IPS-18a (cell line): ENCODE measurements at regions not wholly inside any gene's neighbourhood (a gene's known extent, or its start where the extent isn't known, plus 50 kb on each side); places are given as distances from the start of the nearest gene placed in this dataset.
"Not testable (repeated sequence)": the region's sequence is repeated elsewhere in the genome, so short reads cannot be mapped to it uniquely, and the experiment has no call there.

ENCODE experiments used
- H3K27ac ChIP-seq: one replicate; pipeline ENCODE4 v1.5.1; 2013; ENCODE audit warnings: low read length
- H3K27me3 ChIP-seq: one replicate; pipeline ENCODE4 v1.6.1; 2013; ENCODE audit warnings: mild to moderate bottlenecking, low read length; ENCODE audit not compliant: control insufficient read depth, insufficient read depth
- H3K36me3 ChIP-seq: one replicate; pipeline ENCODE4 v1.6.1; 2013; ENCODE audit warnings: low read depth, low read length; ENCODE audit not compliant: control insufficient read depth
- H3K4me1 ChIP-seq: one replicate; pipeline ENCODE4 v1.6.1; 2013; ENCODE audit warnings: low read depth, low read length; ENCODE audit not compliant: control insufficient read depth
- H3K4me3 ChIP-seq: one replicate; pipeline ENCODE4 v1.5.1; 2013; ENCODE audit warnings: low read length
- H3K9ac ChIP-seq: one replicate; pipeline ENCODE4 v1.6.1; 2013; ENCODE audit warnings: mild to moderate bottlenecking, low read length, moderate library complexity
- H3K9me3 ChIP-seq: one replicate; pipeline ENCODE4 v1.6.1; 2013; ENCODE audit warnings: low read depth, low read length; ENCODE audit not compliant: control insufficient read depth

- not testable (repeated sequence) for H3K4me3 ChIP-seq, H3K9me3 ChIP-seq, H3K4me1 ChIP-seq, H3K36me3 ChIP-seq, H3K9ac ChIP-seq, H3K27ac ChIP-seq
- peaks cover 38% of the 10 kb centered on the region for H3K27me3 ChIP-seq
Observed at GRCh38 chr9:63334187-63334586, 1950.8 kb downstream of the FOXD4L5 start.

GRCh38 chr9:63333083-63333482, 1951.9 kb downstream of the FOXD4L5 start:
- not testable (repeated sequence) for H3K9ac ChIP-seq, H3K27ac ChIP-seq, H3K4me1 ChIP-seq, H3K9me3 ChIP-seq, H3K36me3 ChIP-seq, H3K4me3 ChIP-seq
- peaks cover 35% of the 10 kb centered on the region for H3K27me3 ChIP-seq

- not testable (repeated sequence) for H3K36me3 ChIP-seq, H3K9ac ChIP-seq, H3K4me1 ChIP-seq, H3K27ac ChIP-seq, H3K4me3 ChIP-seq, H3K9me3 ChIP-seq
- peaks cover 44% of the 10 kb centered on the region for H3K27me3 ChIP-seq
Observed at GRCh38 chr9:63328313-63328712, 1956.7 kb downstream of the FOXD4L5 start.

GRCh38 chr9:63327211-63327610, 1957.8 kb downstream of the FOXD4L5 start:
- not testable (repeated sequence) for H3K9ac ChIP-seq, H3K4me3 ChIP-seq, H3K9me3 ChIP-seq, H3K27ac ChIP-seq, H3K4me1 ChIP-seq, H3K36me3 ChIP-seq
- H3K27me3 ChIP-seq: peaks cover 37% of the 10 kb centered on the region

- not testable (repeated sequence) for H3K4me1 ChIP-seq, H3K9ac ChIP-seq, H3K4me3 ChIP-seq, H3K27ac ChIP-seq, H3K9me3 ChIP-seq, H3K36me3 ChIP-seq
- H3K27me3 ChIP-seq: peaks cover 37% of the 10 kb centered on the region
Observed at GRCh38 chr9:63326665-63327064, 1958.3 kb downstream of the FOXD4L5 start.

GRCh38 chr9:63325696-63326095, 1959.3 kb downstream of the FOXD4L5 start:
- peaks cover 33% of the 10 kb centered on the region for H3K27me3 ChIP-seq

GRCh38 chr9:63318093-63318492, 1966.9 kb downstream of the FOXD4L5 start:
- not testable (repeated sequence) for H3K27ac ChIP-seq, H3K4me3 ChIP-seq, H3K9me3 ChIP-seq, H3K9ac ChIP-seq, H3K36me3 ChIP-seq, H3K4me1 ChIP-seq
- peaks cover 21% of the 10 kb centered on the region for H3K27me3 ChIP-seq

More at GRCh38 chr9:63325696-63326095, 1959.3 kb downstream of the FOXD4L5 start:
- H3K9me3 ChIP-seq, H3K4me1 ChIP-seq, H3K27ac ChIP-seq, H3K36me3 ChIP-seq, H3K9ac ChIP-seq, H3K4me3 ChIP-seq: not testable (repeated sequence)

- not testable (repeated sequence) for H3K4me3 ChIP-seq, H3K4me1 ChIP-seq, H3K27ac ChIP-seq, H3K9me3 ChIP-seq, H3K9ac ChIP-seq, H3K36me3 ChIP-seq
- H3K27me3 ChIP-seq: peaks cover 21% of the 10 kb centered on the region
Observed at GRCh38 chr9:63315387-63315786, 1969.6 kb downstream of the FOXD4L5 start.

- not testable (repeated sequence) for H3K4me3 ChIP-seq, H3K27me3 ChIP-seq, H3K36me3 ChIP-seq, H3K9me3 ChIP-seq, H3K27ac ChIP-seq, H3K9ac ChIP-seq, H3K4me1 ChIP-seq
Observed at GRCh38 chr9:63296848-63297247, 1988.2 kb downstream of the FOXD4L5 start.

- not testable (repeated sequence) for H3K27me3 ChIP-seq, H3K9ac ChIP-seq, H3K9me3 ChIP-seq, H3K4me3 ChIP-seq, H3K4me1 ChIP-seq, H3K36me3 ChIP-seq, H3K27ac ChIP-seq
Observed at GRCh38 chr9:63296366-63296765, 1988.6 kb downstream of the FOXD4L5 start.

GRCh38 chr9:63289971-63290370, 1995.0 kb downstream of the FOXD4L5 start:
- not testable (repeated sequence) for H3K36me3 ChIP-seq, H3K4me3 ChIP-seq, H3K27ac ChIP-seq, H3K27me3 ChIP-seq, H3K9ac ChIP-seq, H3K9me3 ChIP-seq, H3K4me1 ChIP-seq
